Large intestine (tissue), 3 donors: ENCODE measurements at regions not wholly inside any gene's neighbourhood (a gene's known extent, or its start where the extent isn't known, plus 50 kb on each side); places are given as distances from the start of the nearest gene placed in this dataset.

Experiments
- DNase-seq, 2 donors: peaks; one replicate each; pipeline versions ENCODE4 v3.0.0 to v3.0.0-alpha.2; 2013
- H3K27ac ChIP-seq: one replicate; pipeline ENCODE4 v1.5.1; 2013; ENCODE audit warnings: low read length
- H3K27me3 ChIP-seq: 2 replicates; pipeline ENCODE4 v1.6.1; 2013; ENCODE audit warnings: low read length; ENCODE audit not compliant: control insufficient read depth, insufficient read depth
- H3K36me3 ChIP-seq: 2 replicates; pipeline ENCODE4 v1.6.1; 2013; ENCODE audit warnings: low read length; ENCODE audit not compliant: control insufficient read depth, insufficient read depth
- H3K4me1 ChIP-seq: one replicate; pipeline ENCODE4 v1.6.1; 2013; ENCODE audit warnings: low read length; ENCODE audit not compliant: control insufficient read depth, insufficient read depth
- H3K4me3 ChIP-seq: one replicate; pipeline ENCODE4 v1.5.1; 2013; ENCODE audit warnings: low read length
- H3K9me3 ChIP-seq: one replicate; pipeline ENCODE4 v1.6.1; 2013; ENCODE audit warnings: mild to moderate bottlenecking, low read depth, low read length, moderate library complexity; ENCODE audit not compliant: control insufficient read depth
- WGBS: methylation state at CpG from one replicate; pipeline ENCODE4 v1.1.5; 2013; ENCODE audit warnings: low lambda C conversion rate; ENCODE audit not compliant: insufficient coverage; 5-methylcytosine and 5-hydroxymethylcytosine counted together

GRCh38 chr2:215749092-215749957 is 264.0 kb downstream of the MREG start:
- H3K27me3 ChIP-seq = no peaks in the 10 kb centered on the region
- H3K4me3 ChIP-seq = no peak overlapping the region
- 73% methylated on average over 2 of the region's 11 CpGs for WGBS
- H3K36me3 ChIP-seq = no peaks in the 10 kb centered on the region
- DNase-seq = peak; percentile 39 to 43
- H3K27ac ChIP-seq = no peak overlapping the region
- no peaks in the 10 kb centered on the region for H3K4me1 ChIP-seq
- no peaks in the 10 kb centered on the region for H3K9me3 ChIP-seq

- no peak overlapping the region for H3K27ac ChIP-seq
- no peaks in the 10 kb centered on the region for H3K27me3 ChIP-seq
- DNase-seq = peak; percentile 11 to 28
- no peaks in the 10 kb centered on the region for H3K36me3 ChIP-seq
- no peak overlapping the region for H3K4me3 ChIP-seq
- H3K4me1 ChIP-seq = no peaks in the 10 kb centered on the region
- no peaks in the 10 kb centered on the region for H3K9me3 ChIP-seq
- no CpG with 5 or more reads among the region's 6 CpGs for WGBS
These were observed 264.9 kb downstream of the MREG start for GRCh38 chr2:215748446-215748845.

- no peaks in the 10 kb centered on the region for H3K9me3 ChIP-seq
- H3K36me3 ChIP-seq = no peaks in the 10 kb centered on the region
- DNase-seq = no peak
- no peaks in the 10 kb centered on the region for H3K4me1 ChIP-seq
- no peak overlapping the region for H3K4me3 ChIP-seq
- H3K27ac ChIP-seq = no peak overlapping the region
- no peaks in the 10 kb centered on the region for H3K27me3 ChIP-seq
- WGBS = no CpG with 5 or more reads among the region's 3 CpGs
These were observed 266.3 kb downstream of the MREG start for GRCh38 chr2:215746887-215747615.

- no CpG with 5 or more reads among the region's 9 CpGs for WGBS
- Histone ChIP-seq H3K27ac (no peak overlapping the region), H3K9me3 (no peaks in the 10 kb centered on the region), H3K36me3 (no peaks in the 10 kb centered on the region), H3K4me1 (no peaks in the 10 kb centered on the region), H3K27me3 (no peaks in the 10 kb centered on the region), H3K4me3 (no peak overlapping the region)
- DNase-seq = no peak
These were observed 267.0 kb downstream of the MREG start for GRCh38 chr2:215746226-215746886.

GRCh38 chr2:215745331-215745730 is 268.0 kb downstream of the MREG start:
- Histone ChIP-seq H3K27ac (no peak overlapping the region), H3K4me1 (no peaks in the 10 kb centered on the region), H3K4me3 (no peak overlapping the region), H3K27me3 (no peaks in the 10 kb centered on the region), H3K9me3 (no peaks in the 10 kb centered on the region), H3K36me3 (no peaks in the 10 kb centered on the region)
- 100% methylated on average over 1 of the region's 2 CpGs for WGBS
- no peak for DNase-seq

- H3K4me3 ChIP-seq = no peak overlapping the region
- H3K9me3 ChIP-seq = no peaks in the 10 kb centered on the region
- DNase-seq = no peak
- H3K36me3 ChIP-seq = no peaks in the 10 kb centered on the region
- no peak overlapping the region for H3K27ac ChIP-seq
- no CpG with 5 or more reads among the region's 4 CpGs for WGBS
- no peaks in the 10 kb centered on the region for H3K4me1 ChIP-seq
- H3K27me3 ChIP-seq = no peaks in the 10 kb centered on the region
These were observed 268.8 kb downstream of the MREG start for GRCh38 chr2:215744514-215744913.

- H3K4me3 ChIP-seq = no peak overlapping the region
- no peaks in the 10 kb centered on the region for H3K36me3 ChIP-seq
- H3K4me1 ChIP-seq = no peaks in the 10 kb centered on the region
These were observed 270.3 kb downstream of the MREG start for GRCh38 chr2:215743066-215743465.

GRCh38 chr2:215742021-215742420 is 271.3 kb downstream of the MREG start:
- no peak overlapping the region for H3K27ac ChIP-seq
- H3K27me3 ChIP-seq = no peaks in the 10 kb centered on the region
- no CpG with 5 or more reads among the region's 2 CpGs for WGBS
- no peaks in the 10 kb centered on the region for H3K4me1 ChIP-seq
- no peaks in the 10 kb centered on the region for H3K9me3 ChIP-seq
- no peak overlapping the region for H3K4me3 ChIP-seq
- no peaks in the 10 kb centered on the region for H3K36me3 ChIP-seq
- DNase-seq = no peak

More at GRCh38 chr2:215743066-215743465, 270.3 kb downstream of the MREG start:
- Histone ChIP-seq H3K9me3 (no peaks in the 10 kb centered on the region), H3K27ac (no peak overlapping the region), H3K27me3 (no peaks in the 10 kb centered on the region)
- DNase-seq = no peak

- 93% methylated on average over 2 of the region's 6 CpGs for WGBS
These were observed 273.3 kb downstream of the MREG start for GRCh38 chr2:215740071-215740470.

GRCh38 chr2:215738351-215738750 is 275.0 kb downstream of the MREG start:
- no peaks in the 10 kb centered on the region for H3K4me1 ChIP-seq
- no peak overlapping the region for H3K4me3 ChIP-seq
- no peak overlapping the region for H3K27ac ChIP-seq
- WGBS = 93% methylated on average over 2 of the region's 2 CpGs
- no peaks in the 10 kb centered on the region for H3K27me3 ChIP-seq
- no peak for DNase-seq
- no peaks in the 10 kb centered on the region for H3K36me3 ChIP-seq
- H3K9me3 ChIP-seq = no peaks in the 10 kb centered on the region

More at GRCh38 chr2:215740071-215740470, 273.3 kb downstream of the MREG start:
- no peaks in the 10 kb centered on the region for H3K27me3 ChIP-seq
- no peaks in the 10 kb centered on the region for H3K36me3 ChIP-seq
- no peaks in the 10 kb centered on the region for H3K4me1 ChIP-seq
- no peaks in the 10 kb centered on the region for H3K9me3 ChIP-seq
- no peak for DNase-seq
- H3K27ac ChIP-seq = no peak overlapping the region
- H3K4me3 ChIP-seq = no peak overlapping the region
